Body of pancreas (tissue), 4 donors: ENCODE measurements at regions not wholly inside any gene's neighbourhood (a gene's known extent, or its start where the extent isn't known, plus 50 kb on each side); places are given as distances from the start of the nearest gene placed in this dataset.

Source experiments
- CTCF ChIP-seq, 7 experiments: fragments of 450-650 bp in 4 of 7; fragments of 200-600 bp in 3 of 7; sonication (generic) in 3 of 7; IDR thresholded peaks; one replicate each; pipeline ENCODE4 v1.5.1; 2016 to 2019; ENCODE audit warnings: antibody characterized with exemption in 7 of 7
- POLR2A ChIP-seq, 3 donors: fragments of 450-650 bp; IDR thresholded peaks; one replicate each; pipeline ENCODE4 v1.6.1; 2016; ENCODE audit warnings: antibody characterized with exemption in 3 of 3, mild to moderate bottlenecking in 2 of 3

GRCh38 chr18:75638776-75639471, 211.4 kb upstream of the SMIM21 start:
- TF ChIP-seq POLR2A (IDR thresholded peaks at IDR 0.05) (no peak), CTCF (IDR thresholded peaks at IDR 0.05) (no peak)
